NCI-H446 (cell line): ENCODE measurements at regions not wholly inside any gene's neighbourhood (a gene's known extent, or its start where the extent isn't known, plus 50 kb on each side); places are given as distances from the start of the nearest gene placed in this dataset.
"Not testable (repeated sequence)": the region's sequence is repeated elsewhere in the genome, so short reads cannot be mapped to it uniquely, and the experiment has no call there.

Source experiments
- DNase-seq, 2 experiments: peaks; one replicate each; lab custom pipeline; 2025; lab: John Stamatoyannopoulos, UW

GRCh38 chr2:175829741-175830140 is 172.3 kb downstream of the LNPK start:
- DNase-seq = no peak

GRCh38 chr2:175827856-175828255 is 174.2 kb downstream of the LNPK start:
- no peak for DNase-seq

GRCh38 chr2:175824243-175824642 is 177.8 kb downstream of the LNPK start:
- no peak for DNase-seq

GRCh38 chr2:175823707-175824073 is 178.4 kb downstream of the LNPK start:
- DNase-seq = no peak

GRCh38 chr2:175823002-175823706 is 178.9 kb downstream of the LNPK start:
- DNase-seq = peak in 1 of 2 experiments; percentile 53

- DNase-seq = no peak
Measured at GRCh38 chr2:175817221-175817620, 184.8 kb downstream of the LNPK start.

- DNase-seq = no peak
Measured at GRCh38 chr2:175815537-175815936, 186.5 kb downstream of the LNPK start.

GRCh38 chr2:175811971-175812370 is 190.1 kb downstream of the LNPK start:
- DNase-seq = no peak

- no peak for DNase-seq
Measured at GRCh38 chr2:175808858-175809257, 193.2 kb downstream of the LNPK start.

GRCh38 chr2:175808078-175808477 is 194.0 kb downstream of the LNPK start:
- DNase-seq = no peak

- no peak for DNase-seq
Measured at GRCh38 chr2:175807031-175807873, 194.8 kb downstream of the LNPK start.

GRCh38 chr2:175806570-175806969 is 195.5 kb downstream of the LNPK start:
- no peak for DNase-seq

- DNase-seq = no peak
Measured at GRCh38 chr2:175806125-175806490, 196.0 kb downstream of the LNPK start.

GRCh38 chr2:175805442-175806124 is 196.5 kb downstream of the LNPK start:
- DNase-seq = no peak

- no peak for DNase-seq
Measured at GRCh38 chr2:175804122-175804521, 197.9 kb downstream of the LNPK start.

GRCh38 chr2:175796422-175796821 is 205.6 kb downstream of the LNPK start:
- not testable (repeated sequence) for DNase-seq

- no peak for DNase-seq
Measured at GRCh38 chr2:175793648-175794047, 208.4 kb downstream of the LNPK start.

GRCh38 chr2:175792881-175793280 is 209.2 kb downstream of the LNPK start:
- DNase-seq = no peak

- DNase-seq = no peak
Measured at GRCh38 chr2:175792199-175792598, 209.9 kb downstream of the LNPK start.

GRCh38 chr2:175786471-175787124 is 215.5 kb downstream of the LNPK start:
- no peak for DNase-seq

- DNase-seq = not testable (repeated sequence)
Measured at GRCh38 chr2:175777337-175777736, 224.7 kb downstream of the LNPK start.

GRCh38 chr2:175769200-175769599 is 232.9 kb downstream of the LNPK start:
- no peak for DNase-seq
